RWPE1 (cell line): ENCODE measurements at regions not wholly inside any gene's neighbourhood (a gene's known extent, or its start where the extent isn't known, plus 50 kb on each side); places are given as distances from the start of the nearest gene placed in this dataset.

Source experiments
- CTCF ChIA-PET: fragments of 350-600 bp; sonication (Branson Sonifier 250); formaldehyde crosslinking; extraction: SDS; loops from one replicate; lab custom pipeline; 2021; lab: Yijun Ruan, JAX
- POLR2A ChIA-PET: fragments of 400-600 bp; formaldehyde crosslinking; extraction: SDS; loops from one replicate; lab custom pipeline; 2020; ENCODE audit warnings: antibody characterized with exemption; ENCODE audit not compliant: low non-redundant PET; lab: Yijun Ruan, JAX
- DNase-seq: peaks from one replicate; pipeline ENCODE4 v3.0.0; 2012; ENCODE audit warnings: low spot score
- H3K27ac ChIP-seq: fragments of 450-650 bp; 2 replicates; pipeline ENCODE4 v1.5.1; 2017
- CTCF ChIP-seq: fragments of 450-650 bp; conservative IDR thresholded peaks from 2 replicates; pipeline ENCODE4 v1.5.1; 2017; ENCODE audit warnings: low read depth, mild to moderate bottlenecking

GRCh38 chr12:19945559-19946435, 422.5 kb upstream of the PDE3A start:
- H3K27ac ChIP-seq: no peak overlapping the region
- ChIA-PET CTCF (no interaction called here), POLR2A (no interaction called here)
- no peak for DNase-seq
- TF ChIP-seq CTCF: no peak

GRCh38 chr12:19946550-19946949, 421.8 kb upstream of the PDE3A start:
- DNase-seq: peak; percentile 26
- no peak overlapping the region for H3K27ac ChIP-seq
- ChIA-PET CTCF (no interaction called here), POLR2A (no interaction called here)
- no peak for TF ChIP-seq CTCF

- ChIA-PET CTCF (no interaction called here), POLR2A (no interaction called here)
- DNase-seq: no peak
- H3K27ac ChIP-seq: no peak overlapping the region
- TF ChIP-seq CTCF: no peak
Measured at GRCh38 chr12:19947344-19947743, 421.0 kb upstream of the PDE3A start.

GRCh38 chr12:19951664-19952063, 416.7 kb upstream of the PDE3A start:
- DNase-seq: no peak
- no peak overlapping the region for H3K27ac ChIP-seq
- CTCF ChIA-PET: no interaction called here
- POLR2A ChIA-PET: no interaction called here
- TF ChIP-seq CTCF: no peak

GRCh38 chr12:19953734-19954133, 414.6 kb upstream of the PDE3A start:
- CTCF ChIA-PET: no interaction called here
- POLR2A ChIA-PET: no interaction called here
- TF ChIP-seq CTCF: no peak
- no peak for DNase-seq
- no peak overlapping the region for H3K27ac ChIP-seq

GRCh38 chr12:19954163-19954562, 414.2 kb upstream of the PDE3A start:
- CTCF ChIA-PET: no interaction called here
- POLR2A ChIA-PET: no interaction called here
- no peak for TF ChIP-seq CTCF
- H3K27ac ChIP-seq: no peak overlapping the region
- no peak for DNase-seq
